Esophagus muscularis mucosa (tissue), 3 donors: ENCODE measurements at regions not wholly inside any gene's neighbourhood (a gene's known extent, or its start where the extent isn't known, plus 50 kb on each side); places are given as distances from the start of the nearest gene placed in this dataset.

Experiments
- CTCF ChIP-seq, 3 experiments: fragments of 200-600 bp in 2 of 3; fragments of 450-650 bp in 1 of 3; sonication (generic) in 2 of 3; IDR thresholded peaks; one replicate each; pipeline ENCODE4 v1.5.1; 2017 to 2019; ENCODE audit warnings: antibody characterized with exemption in 3 of 3, mild to moderate bottlenecking in 2 of 3, moderate library complexity in 1 of 3
- POLR2A ChIP-seq: fragments of 450-650 bp; IDR thresholded peaks from one replicate; pipeline ENCODE4 v1.6.1; 2017; ENCODE audit warnings: antibody characterized with exemption, moderate library complexity, mild to moderate bottlenecking, low read depth

GRCh38 chr3:127451321-127451720 lies 139.2 kb downstream of the TPRA1 start:
- TF ChIP-seq POLR2A (no peak), CTCF (IDR thresholded peaks at IDR 0.05) (no peak)
